ENCODE measurements at regions not wholly inside any gene's neighbourhood (a gene's known extent, or its start where the extent isn't known, plus 50 kb on each side); places are given as distances from the start of the nearest gene placed in this dataset.
A peak's percentile ranks its signal among the peaks of the same experiment; 100 is the strongest.

DNA sequence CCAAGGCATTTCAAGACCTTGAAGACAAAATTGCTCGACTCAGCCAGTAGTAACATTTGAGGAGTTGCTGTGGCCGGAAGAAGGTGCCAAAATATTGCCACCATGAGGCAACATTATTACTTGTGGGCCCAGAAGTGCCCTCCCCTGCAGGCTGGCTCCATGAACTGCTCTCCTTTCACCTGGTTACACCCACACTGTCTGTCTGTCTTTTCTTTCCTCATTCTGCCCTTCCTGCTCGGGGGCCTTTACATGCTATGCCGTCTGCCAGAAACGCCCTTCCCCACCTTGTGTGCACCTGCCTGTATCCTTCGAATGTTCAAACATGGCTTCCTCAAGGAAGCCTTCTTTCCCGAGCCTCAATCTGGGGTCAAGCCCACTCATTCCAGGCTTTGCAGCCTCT, 224.2 kb upstream of the DIO3 start:
- DNase-seq = no peak

DNA sequence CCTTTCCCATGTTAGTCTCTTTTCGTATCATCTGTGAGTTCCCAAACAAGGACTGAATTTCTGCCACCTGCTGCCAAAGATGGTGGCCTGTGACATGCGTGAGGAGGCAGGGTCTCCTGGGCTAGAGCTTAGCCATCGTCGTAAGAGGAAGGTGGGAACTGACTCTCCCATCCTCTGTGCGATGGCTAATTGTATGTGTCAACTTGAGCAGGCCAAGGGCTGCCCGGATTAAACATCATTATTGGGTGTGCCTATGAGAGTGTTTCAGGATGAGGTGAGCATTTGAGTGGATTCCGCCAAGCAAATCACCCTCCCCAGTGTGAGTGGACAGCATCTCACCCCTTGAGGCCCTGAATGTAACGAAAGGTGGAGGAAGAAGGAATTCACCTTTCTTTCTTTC, 220.7 kb upstream of the DIO3 start:
- no peak for DNase-seq

DNA sequence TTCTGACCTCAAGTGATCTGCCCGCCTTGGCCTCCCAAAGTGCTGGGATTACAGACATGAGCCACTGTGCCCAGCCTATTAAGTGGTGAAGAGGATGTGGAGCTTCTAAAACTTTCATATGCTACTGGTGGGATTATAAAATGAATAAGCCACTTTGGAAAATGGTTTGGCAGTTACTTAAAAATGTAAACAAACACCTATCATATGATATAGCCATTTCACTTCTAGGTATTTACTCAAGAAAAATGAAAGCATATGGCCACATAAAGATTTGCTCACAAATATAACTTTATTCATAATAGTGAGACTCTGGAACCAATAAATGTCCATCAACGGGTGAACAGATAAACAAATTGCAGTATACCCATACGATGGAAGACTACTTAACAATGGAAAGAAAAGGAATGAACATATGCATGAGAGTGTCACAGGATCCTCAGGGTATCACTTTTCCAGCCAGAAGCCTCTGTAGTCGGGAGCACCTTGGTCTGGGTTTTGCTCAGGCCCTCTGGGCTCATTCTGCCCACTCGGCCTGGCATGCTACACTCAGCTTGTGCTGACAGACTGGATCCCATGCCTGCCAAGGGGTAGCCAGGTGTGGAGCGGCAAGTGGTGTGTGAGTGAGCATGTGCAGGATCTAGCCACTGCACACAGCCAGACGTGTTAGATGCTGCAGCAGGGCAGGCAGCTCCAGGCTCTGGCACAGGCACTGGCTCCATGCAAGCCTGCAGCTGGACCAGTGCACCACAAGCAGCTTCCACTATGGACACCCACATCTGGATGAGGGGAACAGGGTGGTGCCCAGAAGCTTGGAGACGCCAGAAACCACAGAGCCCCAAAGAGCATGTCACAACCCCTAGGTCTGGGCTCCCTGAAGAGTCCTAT, 213.2 kb upstream of the DIO3 start:
- no peak for DNase-seq

DNA sequence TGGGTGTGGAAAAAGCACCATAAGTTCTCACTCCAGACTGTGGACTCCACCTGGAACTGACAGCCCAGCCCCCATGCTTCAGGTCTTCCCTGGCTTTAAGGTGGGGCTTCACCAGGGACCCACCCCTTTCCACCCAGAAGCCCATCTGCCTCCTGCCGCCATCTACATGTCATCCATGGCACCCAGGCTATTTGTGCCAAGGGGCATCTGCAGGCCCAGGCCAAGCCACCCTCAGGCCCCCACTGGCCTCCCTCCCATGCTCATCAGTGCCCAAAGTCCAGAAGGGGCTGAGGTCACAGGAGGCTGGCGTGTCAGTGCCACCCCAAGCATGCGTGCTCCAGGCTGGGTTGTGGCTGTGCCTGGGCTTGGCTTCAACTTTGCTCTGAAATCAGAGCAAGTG, 212.2 kb upstream of the DIO3 start:
- DNase-seq = no peak

DNA sequence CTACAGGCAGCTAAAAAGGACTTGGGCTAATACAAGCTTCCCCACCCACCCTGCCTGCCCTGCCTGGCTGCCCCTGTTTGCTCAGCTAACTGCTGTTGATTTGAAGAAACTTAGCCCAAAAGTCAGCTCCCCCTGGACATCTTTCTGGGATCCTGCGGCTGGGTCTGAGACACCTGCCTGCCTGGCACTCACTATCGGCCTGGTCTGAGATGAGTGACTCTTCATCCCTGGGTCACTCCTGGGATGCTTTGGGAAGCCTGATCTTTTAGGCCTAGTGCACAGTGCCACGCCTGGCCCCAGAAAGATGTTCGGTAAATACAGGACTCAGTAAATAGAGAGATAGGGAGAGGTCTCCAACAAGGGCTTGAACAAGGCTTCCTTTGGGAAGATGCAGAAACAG, 211.3 kb upstream of the DIO3 start:
- DNase-seq = no peak

DNA sequence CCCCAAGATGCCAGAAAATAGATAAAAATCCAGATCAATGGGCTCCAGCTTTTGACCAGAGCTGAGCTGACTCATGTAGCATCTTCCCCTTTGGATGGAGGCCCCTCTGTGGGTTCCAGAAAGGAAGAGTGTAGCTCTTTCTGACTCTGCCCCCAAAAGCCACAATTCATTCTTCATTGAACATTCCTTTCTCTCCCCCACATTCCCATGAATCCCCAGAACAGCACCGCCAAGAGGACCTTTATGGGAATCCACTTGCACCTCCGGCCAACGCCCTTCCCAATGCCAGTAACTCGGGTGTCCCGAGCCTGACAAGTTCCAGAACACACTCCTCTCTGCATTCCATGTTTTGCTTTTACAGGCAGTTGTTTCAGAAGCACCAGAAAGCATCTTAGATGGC, 210.6 kb upstream of the DIO3 start:
- DNase-seq = no peak

DNA sequence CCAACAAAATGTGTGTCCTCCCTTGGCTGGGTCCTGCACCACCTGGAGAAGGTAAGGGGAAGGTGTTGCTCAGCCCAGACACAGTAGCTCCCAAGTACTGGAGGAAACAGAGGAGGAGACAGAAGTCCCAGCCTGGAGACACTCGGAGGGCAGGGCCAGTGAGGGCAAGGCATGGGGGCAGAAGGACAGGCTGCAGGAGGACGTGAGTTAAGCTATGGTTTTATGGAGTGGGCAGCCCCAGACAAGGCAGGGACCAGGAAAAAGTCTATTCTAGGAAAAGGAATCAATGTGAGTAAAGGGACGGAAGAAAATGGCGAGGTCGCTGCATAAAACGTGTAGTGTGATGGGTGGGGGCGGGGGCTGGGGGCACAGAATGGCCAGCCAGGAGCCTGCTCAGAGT, 210.1 kb upstream of the DIO3 start:
- DNase-seq = no peak

DNA sequence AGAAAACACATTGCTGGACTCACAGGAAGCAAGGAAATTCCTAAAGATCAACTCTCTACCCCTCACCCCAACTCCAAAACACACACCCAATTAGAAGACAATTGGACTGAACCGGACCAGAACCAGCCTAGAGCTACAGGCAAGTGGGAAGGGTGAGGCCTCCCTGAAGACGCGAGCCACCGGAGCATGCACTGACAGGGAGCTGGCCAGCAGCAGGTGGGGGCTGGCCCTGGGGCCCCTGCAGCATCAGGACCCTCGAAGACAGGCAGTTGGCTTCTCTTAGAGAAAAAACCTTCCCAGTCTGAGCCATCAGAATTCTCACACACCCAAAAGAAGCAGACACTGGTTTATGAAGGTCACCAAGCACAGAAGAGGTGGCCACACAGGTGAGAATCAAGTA, 209.5 kb upstream of the DIO3 start:
- DNase-seq = no peak

DNA sequence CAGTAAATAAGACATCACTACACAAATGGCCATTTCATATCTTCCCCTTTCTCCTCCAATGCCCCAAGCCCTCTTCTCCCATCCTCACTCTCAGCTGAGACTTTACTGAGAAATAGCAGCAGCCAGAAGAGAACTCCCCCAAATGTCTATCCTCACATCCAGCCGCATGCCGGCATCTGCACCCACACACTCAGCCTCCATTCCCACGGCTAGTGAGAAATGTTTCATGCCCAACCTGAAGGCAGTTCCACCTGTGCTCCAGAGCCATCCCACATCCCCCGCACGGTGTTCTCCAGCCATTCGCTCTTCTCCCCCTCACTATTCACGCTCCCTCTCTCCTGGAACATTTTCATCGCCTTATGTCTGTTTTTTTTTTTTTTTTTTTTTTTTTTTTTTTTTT, 208.7 kb upstream of the DIO3 start:
- no peak for DNase-seq

DNA sequence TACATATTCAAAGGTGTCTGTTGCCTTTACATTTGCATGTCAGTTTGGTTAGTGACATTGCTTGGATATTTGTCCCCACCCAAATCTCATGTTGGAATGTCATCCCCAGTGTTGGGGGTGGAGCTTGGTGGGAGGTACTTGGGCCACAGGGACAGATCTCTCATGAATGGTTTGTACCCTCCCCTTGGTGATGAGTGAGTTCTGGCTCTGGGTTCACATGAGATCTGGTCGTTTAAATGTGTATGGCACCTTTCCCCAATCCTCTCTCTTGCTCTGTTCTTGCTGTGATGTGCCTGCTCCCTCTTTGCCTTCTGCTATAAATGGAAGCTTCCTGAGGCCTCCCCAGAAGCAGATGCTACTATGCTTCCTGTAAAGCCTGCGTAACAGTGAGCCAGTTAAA, 207.9 kb upstream of the DIO3 start:
- DNase-seq = no peak

DNA sequence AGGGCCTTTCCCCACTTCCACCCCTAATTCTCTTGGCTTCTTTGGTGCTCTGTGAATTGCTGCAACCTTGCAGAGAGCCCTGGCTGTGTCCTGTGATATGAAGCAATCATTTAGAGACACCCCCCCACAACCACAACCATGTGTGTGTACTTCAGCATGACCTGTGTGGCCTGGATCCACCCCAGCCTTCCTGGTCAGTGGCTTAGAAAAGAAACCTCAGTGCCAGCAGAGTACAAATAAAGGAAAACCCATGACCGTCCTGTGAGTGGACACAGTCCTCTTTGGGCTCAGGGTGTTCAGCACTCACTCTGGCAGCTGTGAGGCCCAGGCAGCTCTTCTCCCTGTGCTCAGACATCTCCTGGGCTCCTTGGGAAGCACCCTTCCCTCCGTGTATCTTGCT, 206.6 kb upstream of the DIO3 start:
- DNase-seq = no peak

DNA sequence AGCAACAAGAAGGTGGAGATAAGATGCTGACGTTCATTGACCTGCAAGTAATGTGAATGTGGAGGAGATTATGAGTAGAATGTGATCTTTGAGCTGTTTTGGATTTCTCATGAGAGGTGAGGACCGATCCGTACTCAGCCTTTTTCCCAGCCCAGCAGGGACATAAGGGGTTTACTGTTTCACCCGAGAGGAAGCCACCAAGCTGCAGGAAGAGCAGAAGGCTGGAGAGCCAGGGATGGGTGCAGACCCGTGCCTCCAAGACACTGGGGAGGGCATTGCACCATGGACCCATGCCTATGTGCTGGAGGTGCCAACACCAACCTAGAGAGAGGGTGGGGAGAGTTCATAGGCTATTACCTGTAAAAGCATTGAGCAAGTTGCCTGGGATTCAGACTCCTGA, 206.0 kb upstream of the DIO3 start:
- DNase-seq = no peak

DNA sequence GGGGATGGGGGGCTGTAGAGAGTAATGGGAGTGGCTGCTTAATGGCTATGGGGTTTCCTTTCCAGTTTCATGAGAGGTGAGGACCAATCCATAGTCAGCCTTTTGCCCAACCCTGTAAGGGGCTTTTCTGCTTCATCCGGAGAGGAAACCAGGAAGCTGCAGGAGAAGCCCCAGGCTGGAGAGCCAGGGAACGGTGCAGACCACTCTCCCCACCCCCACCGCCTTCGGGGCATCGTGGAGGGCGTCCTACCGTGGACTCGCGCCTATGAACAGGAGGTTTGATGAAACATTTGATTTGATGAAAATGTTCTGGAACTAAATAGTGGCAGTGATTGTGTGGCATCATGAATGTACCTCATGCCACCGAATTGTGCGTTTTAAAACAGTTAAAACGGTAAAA, 204.3 kb upstream of the DIO3 start:
- DNase-seq = no peak

DNA sequence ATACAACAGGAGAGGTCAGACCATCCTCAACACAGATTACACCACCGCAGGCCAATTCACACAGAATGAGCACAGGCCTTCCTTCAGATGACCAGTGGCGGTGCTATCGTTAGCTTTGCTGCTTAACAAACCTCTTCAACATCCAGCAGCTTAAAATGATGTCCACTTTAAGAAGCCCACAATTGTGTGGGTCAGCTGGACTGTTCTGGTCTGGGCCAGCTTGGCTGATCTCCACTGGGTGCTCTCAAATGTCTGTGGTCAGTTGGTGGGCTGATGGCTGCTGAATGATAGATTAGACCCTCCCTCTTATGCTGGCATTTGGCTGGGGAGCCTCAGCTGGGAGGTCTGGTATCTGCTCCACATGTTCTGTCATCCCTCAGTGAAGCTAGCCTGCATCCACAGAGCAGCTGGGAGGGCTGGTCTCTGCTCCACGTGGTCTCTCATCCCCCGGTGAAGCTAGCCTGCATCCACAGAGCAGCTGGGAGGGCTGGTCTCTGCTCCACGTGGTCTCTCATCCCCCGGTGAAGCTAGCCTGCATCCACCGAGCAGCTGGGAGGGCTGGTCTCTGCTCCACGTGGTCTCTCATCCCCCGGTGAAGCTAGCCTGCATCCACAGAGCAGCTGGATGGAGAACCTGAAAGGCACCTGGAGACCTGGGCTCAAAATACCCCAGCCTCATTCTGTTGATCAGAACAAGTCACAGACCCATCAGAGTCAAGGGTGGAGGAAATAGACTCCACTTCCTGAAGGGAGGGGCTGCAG, 203.6 kb upstream of the DIO3 start:
- no peak for DNase-seq

DNA sequence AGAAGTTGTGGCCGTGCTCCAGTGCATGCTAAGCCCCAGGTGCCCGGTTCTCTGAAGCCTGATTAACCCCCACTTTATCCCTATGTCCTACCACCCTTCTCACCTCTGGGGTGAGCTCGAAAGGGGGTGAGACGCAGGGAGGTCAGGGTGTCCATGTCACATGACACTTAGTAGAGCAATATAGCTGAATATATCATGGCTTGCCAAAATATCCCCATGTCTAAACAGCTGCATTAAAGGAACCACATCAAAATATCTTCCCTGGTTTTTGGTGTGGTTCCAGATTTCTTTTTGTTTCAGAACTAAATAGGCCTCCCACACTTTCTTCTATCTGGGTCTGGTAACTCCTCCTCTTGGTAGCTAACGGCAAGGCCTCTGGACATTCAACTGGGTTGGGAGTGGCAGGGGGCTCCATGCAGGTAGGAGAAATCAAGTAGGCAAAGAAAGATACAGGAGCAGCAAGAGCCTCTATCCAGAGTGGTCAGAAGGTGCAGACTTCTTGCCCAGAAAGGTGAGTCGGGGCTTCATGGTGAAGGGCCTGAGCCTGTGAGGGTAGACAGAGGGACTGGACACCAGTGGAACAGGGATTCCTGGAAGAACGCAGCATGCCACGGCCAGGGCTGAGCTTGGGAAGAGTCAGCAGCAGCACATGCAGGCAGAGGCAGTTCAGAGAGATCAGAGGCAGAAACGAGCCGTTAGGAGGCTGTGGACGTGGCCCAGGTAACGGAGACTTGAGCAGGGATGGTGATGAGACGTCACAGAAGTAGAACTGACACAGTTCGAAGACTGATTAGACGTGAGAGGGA, 202.8 kb upstream of the DIO3 start:
- DNase-seq = no peak

DNA sequence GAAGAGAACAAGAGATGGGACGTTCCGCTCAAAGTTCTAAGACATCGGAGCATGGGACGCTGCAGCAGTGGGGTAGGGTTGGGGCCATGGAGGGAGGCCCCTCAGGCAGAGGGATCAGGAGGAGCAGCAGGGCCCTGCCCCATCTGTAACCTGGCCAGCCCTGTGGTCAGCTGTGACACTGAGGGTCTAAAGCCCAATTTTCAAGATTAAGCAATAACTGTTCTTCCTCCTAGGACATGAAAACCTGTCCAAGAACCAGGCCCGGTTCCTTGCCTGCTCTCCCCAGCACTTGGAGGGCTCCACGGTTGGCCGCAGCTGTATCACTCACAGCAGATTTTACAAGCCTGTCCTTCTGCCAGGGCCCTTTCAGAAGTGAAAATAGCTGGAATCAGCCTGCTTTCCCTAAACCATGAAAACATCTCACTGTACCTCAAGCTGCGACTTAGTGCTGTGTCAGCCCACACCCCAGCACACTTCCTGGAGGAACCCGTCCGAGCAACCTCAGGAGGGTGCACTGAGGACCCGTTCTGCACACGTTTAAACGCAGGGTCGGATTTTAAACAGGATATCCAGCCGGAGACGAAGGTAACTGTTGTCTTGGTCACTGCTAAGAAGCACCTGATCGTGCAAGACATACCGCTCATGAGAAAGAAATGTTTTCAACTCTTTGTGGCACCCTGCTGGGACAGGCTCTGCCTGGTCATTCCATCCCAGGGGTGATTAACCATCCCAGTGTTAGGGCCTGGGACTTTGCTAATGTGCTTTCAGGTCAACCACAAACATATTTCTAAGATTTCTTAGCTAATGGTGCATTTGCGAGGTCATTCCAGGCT, 201.9 kb upstream of the DIO3 start:
- peak; percentile 71 for DNase-seq

DNA sequence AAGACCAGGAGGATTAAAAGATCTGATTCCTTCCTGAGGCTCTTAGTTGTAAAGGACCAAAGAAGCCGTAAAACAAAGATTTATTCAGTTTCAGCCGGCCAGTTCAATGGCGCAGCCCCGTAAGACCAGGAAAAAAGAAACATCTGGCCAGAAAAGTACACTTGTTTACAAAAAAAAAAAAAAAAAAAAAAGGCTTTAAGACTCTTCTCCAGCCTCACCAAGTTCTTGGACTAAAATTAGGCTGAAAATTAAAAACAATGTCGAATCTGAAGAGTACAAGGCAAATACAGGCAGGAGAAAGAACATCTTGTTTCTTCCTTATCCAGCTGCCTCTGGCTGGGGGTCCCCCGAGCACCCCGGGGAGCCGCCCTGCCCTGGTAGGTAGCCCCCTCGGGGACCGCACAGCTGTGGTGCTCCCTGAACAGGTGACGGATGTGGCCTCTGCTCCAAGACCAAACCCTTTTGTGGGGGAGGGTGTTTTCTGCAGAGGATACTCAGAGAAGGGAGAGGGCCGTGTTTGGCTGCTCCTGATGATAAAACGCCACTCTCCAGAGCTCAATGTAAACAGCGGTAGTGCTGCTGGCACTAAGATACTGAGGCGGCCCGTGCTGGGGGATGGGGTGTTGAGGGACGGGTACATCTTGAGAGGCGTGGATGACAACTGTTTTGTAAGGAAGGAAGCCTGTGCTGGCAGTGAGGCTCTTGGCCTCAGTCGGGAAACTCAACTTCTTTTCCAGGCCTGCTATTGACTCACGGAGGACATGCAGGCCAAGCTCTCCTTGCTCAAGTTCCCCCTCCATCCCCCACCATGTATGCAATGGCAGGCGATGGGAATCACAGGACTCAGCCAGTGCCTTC, 201.0 kb upstream of the DIO3 start:
- peak; percentile 76 for DNase-seq

DNA sequence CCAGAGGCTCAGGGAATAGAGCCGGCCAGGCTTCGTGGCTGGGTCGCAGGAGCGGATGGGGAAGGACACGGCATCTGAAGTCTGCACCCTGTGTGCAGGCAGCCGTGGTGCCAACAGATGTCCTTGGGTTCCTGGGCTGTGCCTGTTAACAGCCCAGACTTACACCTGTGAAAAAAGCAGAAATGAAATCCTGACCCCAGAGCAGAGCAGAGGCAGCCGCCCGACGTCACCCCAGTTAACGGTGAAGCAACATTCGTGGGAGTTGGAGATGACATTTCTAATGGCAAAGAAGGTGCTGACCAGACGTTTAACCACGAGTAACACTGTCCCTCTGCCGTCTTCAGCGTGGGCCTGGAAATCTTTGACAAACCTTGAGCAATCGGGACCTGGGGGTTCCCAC, 200.3 kb upstream of the DIO3 start:
- DNase-seq = no peak

DNA sequence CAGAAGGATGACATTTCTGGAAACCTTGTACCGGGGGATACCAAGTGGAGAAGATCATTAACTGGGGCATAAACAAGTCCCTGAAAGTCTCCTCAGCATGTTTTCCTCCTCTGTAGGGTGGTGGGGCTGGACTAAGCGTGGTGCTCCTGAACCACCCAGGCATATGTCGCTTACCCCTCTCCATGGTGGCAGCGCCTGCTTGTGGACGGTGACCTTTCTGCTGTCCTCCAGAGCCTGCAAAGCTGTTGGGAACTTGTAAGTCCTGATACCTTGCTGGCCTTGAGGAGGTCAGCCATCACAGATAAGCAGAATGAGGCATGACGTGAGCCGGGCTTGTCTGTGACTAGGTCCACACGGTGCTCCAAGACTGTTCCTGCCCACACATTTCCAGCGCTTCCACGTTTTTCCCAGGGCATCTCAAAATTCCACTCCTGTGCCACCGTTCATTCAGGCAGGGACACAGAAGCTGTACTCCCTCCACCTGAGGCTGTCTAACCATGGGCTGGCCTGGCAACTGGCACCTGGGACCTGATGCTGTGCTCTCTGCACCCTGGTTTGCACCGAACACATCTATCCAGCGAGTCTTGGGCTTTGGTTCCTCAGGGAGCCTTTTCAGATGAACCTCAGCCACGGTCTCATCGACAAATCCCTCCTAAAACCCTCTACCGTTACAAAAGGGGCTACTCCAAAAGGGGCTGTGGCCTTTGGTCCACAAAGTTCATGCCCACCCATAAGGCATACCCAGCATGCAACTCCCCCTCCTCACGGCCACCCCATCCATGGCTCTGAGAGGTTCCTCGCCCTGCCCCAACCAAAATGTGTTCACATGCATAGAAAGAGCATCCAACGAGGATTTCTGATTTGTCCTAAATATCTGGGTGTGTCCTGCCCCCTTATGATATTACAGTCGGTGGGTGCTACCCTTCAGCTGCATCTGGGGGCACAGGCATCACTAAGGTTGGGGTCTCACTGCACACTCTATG, 199.6 kb upstream of the DIO3 start:
- no peak for DNase-seq

DNA sequence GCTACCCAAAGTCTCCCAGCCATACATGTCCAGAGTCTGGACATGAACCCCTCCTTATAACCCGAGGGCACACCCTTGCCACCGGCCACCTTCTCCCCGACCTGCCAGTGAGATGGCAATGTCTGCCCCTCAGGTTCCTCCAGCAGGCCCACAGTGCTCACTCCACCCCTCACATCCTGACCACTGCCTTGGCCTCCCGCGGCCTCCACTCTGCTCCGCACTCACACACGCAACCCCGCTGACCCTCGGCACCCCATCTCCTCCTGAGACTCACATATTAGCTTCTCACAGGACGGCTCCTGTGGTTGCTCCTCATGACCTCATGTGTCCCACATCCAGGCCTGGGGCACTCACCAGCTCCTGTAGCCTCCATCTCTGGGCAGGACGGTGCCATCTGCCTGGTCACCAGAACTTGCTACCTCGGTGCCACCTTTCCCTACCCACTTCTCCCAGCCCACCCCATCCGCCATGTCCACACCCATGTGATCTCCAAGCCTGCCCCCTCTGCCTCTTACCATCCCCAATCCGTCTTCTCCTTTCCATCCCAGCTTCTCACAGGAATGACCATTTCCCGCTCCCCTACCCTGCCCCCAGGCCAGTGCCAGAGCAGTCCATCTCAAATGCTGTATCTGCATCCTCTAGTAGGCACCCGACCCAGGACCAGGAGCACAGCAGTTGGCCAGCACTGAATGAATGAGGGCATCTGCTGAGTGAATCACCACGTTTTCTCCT, 198.6 kb upstream of the DIO3 start:
- no peak for DNase-seq

Data from femur (tissue), 1 donor.